Psoas muscle (tissue), 7 donors: ENCODE measurements at regions not wholly inside any gene's neighbourhood (a gene's known extent, or its start where the extent isn't known, plus 50 kb on each side); places are given as distances from the start of the nearest gene placed in this dataset.

ENCODE experiments used
- ATAC-seq, 4 donors: fragments of 200-7000 bp; cut with Tn5 transposase; one replicate each; pipeline ENCODE4 v1.9.1; 2020; ENCODE audit warnings: moderate library complexity in 3 of 4, mild to moderate bottlenecking in 2 of 4
- DNase-seq, 2 donors: peaks; one replicate each; pipeline ENCODE4 v3.0.0-alpha.2; 2020
- H3K27ac ChIP-seq: fragments of 200-600 bp; one replicate; pipeline ENCODE4 v1.8.0; 2022
- H3K27me3 ChIP-seq, 3 donors: fragments of 200-600 bp in 1 of 3; one replicate each; pipeline versions ENCODE4 v1.6.1 to v1.8.0; 2013 to 2022; ENCODE audit warnings: low read length in 2 of 3, mild to moderate bottlenecking in 2 of 3, moderate library complexity in 1 of 3; ENCODE audit not compliant: insufficient read depth in 3 of 3
- H3K36me3 ChIP-seq, 2 donors: fragments of 200-600 bp in 1 of 2; one replicate each; pipeline versions ENCODE4 v1.6.1 to v1.8.0; 2013 to 2022; ENCODE audit warnings: low read depth in 1 of 2, mild to moderate bottlenecking in 1 of 2, moderate library complexity in 1 of 2; ENCODE audit not compliant: insufficient read depth in 1 of 2
- H3K4me1 ChIP-seq: fragments of 200-600 bp; one replicate; pipeline ENCODE4 v1.8.0; 2022
- H3K4me3 ChIP-seq: fragments of 200-600 bp; one replicate; pipeline ENCODE4 v1.8.0; 2022; ENCODE audit warnings: mild to moderate bottlenecking
- H3K9me3 ChIP-seq: fragments of 200-600 bp; one replicate; pipeline ENCODE4 v1.8.0; 2022
- CTCF ChIP-seq: fragments of 200-600 bp; IDR thresholded peaks from one replicate; pipeline ENCODE4 v1.8.0; 2022; ENCODE audit warnings: antibody characterized with exemption
- WGBS, 3 donors: extraction: QIAGEN DNeasy Blood & Tissue Kit; methylation state at CpG; one replicate each; pipeline versions ENCODE4 v1.1.6 to v1.1.7; 2013; 5-methylcytosine and 5-hydroxymethylcytosine counted together
- intact Hi-C, 2 donors: fragments of 100-400 bp; cut with DNase I; formaldehyde crosslinking; loops; one replicate each; pipeline versions ENCODE4 v1.11.0 to v1.14.2; 2022
- donor health status: healthy with polysubstance abuse.
- donor health status: DM: no; HTN: no; CAD: no; lungs with moderate emphysema.
- donor health status: Bipolar disorder and iron deficiency.
- donor health status: healthy.
- donor health status: DM: yes; HTN: yes; CAD: no.
- donor health status: DM: no; HTN: no; CAD: no.
- donor health status: DM: yes; HTN: yes; CAD: no.

- intact Hi-C loops, result no loop called here
- H3K9me3 ChIP-seq, result no peaks in the 10 kb centered on the region
- ATAC-seq, result no peak
Measured at GRCh38 chr4:179130122-179130714, 1688.0 kb upstream of the AGA start.

DNA sequence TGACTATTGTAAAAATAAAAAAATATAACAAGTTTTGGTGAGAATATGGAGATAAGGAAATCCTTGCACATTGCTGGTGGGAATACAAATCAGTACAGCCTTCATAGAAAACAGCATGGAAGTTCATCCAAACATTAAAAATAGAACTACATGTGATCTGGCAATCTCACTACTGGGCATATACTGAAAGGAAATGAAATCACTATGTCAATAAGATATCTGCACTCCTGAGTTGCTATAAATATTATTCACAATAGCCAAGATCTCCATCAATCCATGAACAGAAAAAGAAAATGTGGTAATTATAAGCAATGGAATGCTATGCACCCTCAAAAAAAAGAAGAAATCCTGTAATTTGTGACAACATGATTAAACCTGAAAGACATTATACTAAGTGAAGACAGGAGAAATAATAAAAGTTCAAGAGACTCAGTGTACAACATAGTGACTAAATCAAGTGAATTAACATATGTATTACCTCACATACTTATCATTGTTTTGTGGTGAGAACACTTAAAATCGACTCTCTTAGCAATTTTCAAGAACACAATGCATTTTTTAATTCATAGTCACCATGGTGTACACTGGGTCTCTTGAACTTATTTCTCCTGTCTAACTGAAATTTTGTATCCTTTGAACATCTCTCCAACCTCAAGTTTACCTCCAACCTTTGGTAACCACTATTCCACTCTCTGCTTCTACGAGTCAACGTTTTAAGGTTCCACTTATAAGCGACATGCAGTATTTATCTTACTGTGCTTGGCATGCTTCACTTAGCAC lies 1703.7 kb upstream of the AGA start:
- DNase-seq (no peak), ATAC-seq (no peak)
- H3K36me3 ChIP-seq, result no peaks in the 10 kb centered on the region
- no peak for TF ChIP-seq CTCF
- no peaks in the 10 kb centered on the region for H3K9me3 ChIP-seq
- H3K27ac ChIP-seq, result no peak overlapping the region
- H3K4me1 ChIP-seq, result no peaks in the 10 kb centered on the region
- H3K4me3 ChIP-seq, result no peak overlapping the region
- intact Hi-C loops, result no loop called here
- no peaks in the 10 kb centered on the region for H3K27me3 ChIP-seq
- 69 to 72% (median 71%) methylated on average over 4 of the region's 4 CpGs for WGBS, 3 donors

More at GRCh38 chr4:179130122-179130714, 1688.0 kb upstream of the AGA start:
- Histone ChIP-seq H3K27ac (no peak overlapping the region), H3K36me3 (no peaks in the 10 kb centered on the region), H3K4me1 (no peaks in the 10 kb centered on the region), H3K4me3 (no peak overlapping the region), H3K27me3 (no peaks in the 10 kb centered on the region)
- no peak for DNase-seq
- 72 to 84% (median 75%) methylated on average over 2 of the region's 2 CpGs for WGBS, 3 donors
- TF ChIP-seq CTCF, result no peak

DNA sequence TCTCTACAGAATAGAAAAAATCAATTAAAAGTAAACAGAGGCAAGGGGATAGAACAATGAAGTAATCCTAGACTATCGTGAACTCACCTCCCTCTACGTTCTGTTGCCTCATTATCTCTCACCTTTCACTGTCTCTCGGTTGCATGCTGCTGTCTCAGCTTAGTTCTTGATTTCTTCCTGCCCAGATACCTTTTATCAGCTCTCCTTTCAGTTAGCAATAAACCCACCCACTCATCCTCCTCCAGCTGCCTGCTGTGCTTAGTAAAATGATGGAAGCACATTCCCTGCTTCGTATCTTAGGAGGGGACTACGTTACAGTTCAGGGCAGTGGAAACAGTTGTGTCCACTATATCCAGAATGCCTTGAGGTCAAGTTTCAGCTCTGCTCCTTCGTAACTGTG lies 1709.5 kb upstream of the AGA start:
- Histone ChIP-seq H3K36me3 (no peaks in the 10 kb centered on the region), H3K9me3 (no peaks in the 10 kb centered on the region), H3K27ac (no peak overlapping the region), H3K4me1 (no peaks in the 10 kb centered on the region), H3K27me3 (no peaks in the 10 kb centered on the region), H3K4me3 (no peak overlapping the region)
- TF ChIP-seq CTCF, result no peak
- intact Hi-C loops, result no loop called here
- ATAC-seq, result no peak
- 55 to 65% (median 56%) methylated on average over 6 of the region's 6 CpGs for WGBS, 3 donors
- DNase-seq, result no peak

DNA sequence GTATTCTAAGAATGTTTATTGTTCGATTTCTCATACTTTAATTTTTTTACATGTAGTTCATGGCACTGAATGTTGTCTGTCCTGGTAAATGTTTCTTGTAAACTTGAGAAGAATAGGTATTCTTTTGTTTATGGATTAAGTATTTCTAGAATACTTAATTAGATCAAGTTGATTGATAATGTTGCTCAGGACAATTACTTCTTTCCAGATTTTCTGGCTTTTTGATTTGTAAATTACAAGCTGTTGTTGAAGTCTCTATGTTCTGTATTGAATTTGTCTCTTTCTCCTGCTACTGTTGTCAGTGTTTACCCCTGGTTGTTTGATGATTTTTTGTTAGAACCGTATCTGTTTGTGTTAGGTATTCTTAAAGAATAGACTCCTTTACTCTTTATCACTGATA lies 1720.9 kb upstream of the AGA start:
- no peak overlapping the region for H3K4me3 ChIP-seq
- H3K4me1 ChIP-seq, result no peaks in the 10 kb centered on the region
- no peak for DNase-seq
- TF ChIP-seq CTCF, result no peak
- H3K36me3 ChIP-seq, result no peaks in the 10 kb centered on the region
- no peak for ATAC-seq
- no peak overlapping the region for H3K27ac ChIP-seq
- no peaks in the 10 kb centered on the region for H3K9me3 ChIP-seq
- H3K27me3 ChIP-seq, result no peaks in the 10 kb centered on the region
- intact Hi-C loops, result no loop called here
- 81 to 86% (median 83%) methylated on average over 2 of the region's 2 CpGs for whole genome bisulfite sequencing, 3 donors
